DMS53 (cell line): ENCODE measurements at regions not wholly inside any gene's neighbourhood (a gene's known extent, or its start where the extent isn't known, plus 50 kb on each side); places are given as distances from the start of the nearest gene placed in this dataset.
A peak's percentile ranks its signal among the peaks of the same experiment; 100 is the strongest.

Source experiments
- DNase-seq: peaks from one replicate; lab custom pipeline; 2025; lab: John Stamatoyannopoulos, UW

DNA sequence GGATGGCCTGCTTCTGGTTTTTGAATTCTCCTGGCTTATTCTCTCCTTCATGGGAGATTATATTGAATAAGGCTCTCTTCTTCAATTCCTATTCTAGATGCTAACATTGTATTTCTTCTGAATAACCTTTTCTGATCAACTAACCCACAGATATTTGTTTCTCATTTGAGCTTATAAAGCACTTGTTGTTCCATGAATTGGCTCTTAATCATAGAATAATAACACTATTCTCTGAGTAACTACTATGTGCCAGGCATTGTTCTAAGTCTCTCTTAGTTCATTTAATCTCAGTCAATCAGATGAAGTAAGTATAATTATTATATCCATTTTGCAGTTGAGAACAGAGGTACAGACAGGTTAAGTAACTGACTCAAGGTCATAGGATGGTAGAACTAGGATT is 136.3 kb upstream of the MLIP start:
- no peak for DNase-seq

DNA sequence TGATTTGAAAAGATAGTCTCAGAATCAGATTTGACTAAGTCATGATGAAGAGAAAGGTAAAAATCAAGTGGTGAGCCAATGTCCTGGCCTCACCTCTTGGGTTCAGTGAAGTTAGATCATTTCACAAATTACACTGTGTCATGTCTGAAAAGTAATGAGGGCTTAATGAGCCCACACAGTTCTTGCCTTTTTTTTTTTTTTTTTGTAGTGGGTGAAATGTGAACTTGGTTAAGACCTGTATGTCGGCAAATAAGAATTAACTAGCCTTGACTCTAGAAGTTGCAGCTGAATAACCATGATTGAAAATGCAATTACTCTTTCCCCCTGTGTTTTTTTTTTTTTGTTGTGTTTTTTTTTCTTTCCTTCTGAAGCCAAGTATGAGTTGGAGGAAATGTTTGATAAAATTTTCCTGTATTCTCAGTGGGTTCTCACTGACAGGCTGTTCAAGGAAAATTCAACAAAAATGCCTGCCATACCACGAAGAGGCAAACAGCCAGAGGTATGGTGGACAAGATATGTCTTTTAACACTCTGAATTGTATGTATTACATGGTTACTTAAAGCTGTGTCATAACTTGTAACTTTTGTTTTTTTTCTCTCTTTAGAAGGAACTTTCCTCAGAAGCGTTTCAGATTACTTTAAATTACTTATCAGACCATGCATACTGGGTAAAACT is 135.2 kb upstream of the MLIP start:
- no peak for DNase-seq

GRCh38 chr6:53977551-53977950 is 133.7 kb upstream of the MLIP start:
- no peak for DNase-seq

- peak; percentile 66 for DNase-seq
Observed at GRCh38 chr6:53979468-53980067, 131.7 kb upstream of the MLIP start.

GRCh38 chr6:53982366-53983050 is 128.7 kb upstream of the MLIP start:
- no peak for DNase-seq

DNA sequence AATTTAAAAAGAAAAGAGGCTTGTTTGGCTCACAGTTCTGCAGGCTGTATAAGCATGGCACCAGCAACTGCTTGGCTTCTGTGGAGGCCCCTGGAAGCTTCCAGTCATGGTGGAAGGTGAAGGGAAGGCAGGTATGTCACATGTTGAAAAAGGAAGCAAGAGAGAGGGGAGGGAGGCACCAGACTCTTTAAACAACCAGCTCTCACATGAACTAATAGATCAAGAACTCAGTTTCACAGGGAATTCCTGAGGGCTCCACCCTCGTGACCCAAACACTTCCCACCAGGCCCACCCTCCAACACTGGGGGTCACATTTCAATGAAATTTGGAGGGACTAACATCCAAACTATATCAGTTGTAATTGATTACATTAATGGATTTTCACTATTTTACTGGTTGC is 127.9 kb upstream of the MLIP start:
- no peak for DNase-seq

DNA sequence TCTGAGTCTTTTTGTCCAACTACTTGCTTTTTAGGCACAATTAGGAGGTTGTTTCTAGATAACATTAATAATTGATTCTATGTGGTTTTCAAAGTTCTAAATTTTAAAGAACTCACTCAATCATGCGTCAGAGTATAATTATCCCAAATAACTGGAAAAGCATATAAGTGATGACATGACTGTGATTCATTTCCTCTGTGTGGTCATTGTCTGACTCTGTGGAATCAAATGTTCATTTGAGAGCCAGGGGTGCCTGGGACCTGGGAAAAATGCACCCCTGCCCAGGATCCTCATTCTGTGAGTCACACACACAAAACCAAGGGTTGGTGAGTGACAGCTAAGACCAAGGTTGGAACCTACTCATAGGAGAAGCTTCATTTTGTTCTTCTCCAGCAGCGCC is 127.1 kb upstream of the MLIP start:
- peak; percentile 27 for DNase-seq

GRCh38 chr6:53984581-53984980 is 126.7 kb upstream of the MLIP start:
- no peak for DNase-seq

- no peak for DNase-seq
Observed at GRCh38 chr6:53985366-53985765, 125.9 kb upstream of the MLIP start.

- peak; percentile 70 for DNase-seq
Observed at GRCh38 chr6:53986165-53986720, 125.0 kb upstream of the MLIP start.

- peak; percentile 13 for DNase-seq
Observed at GRCh38 chr6:53986721-53987521, 124.3 kb upstream of the MLIP start.

- no peak for DNase-seq
Observed at GRCh38 chr6:53987522-53987888, 123.7 kb upstream of the MLIP start.

DNA sequence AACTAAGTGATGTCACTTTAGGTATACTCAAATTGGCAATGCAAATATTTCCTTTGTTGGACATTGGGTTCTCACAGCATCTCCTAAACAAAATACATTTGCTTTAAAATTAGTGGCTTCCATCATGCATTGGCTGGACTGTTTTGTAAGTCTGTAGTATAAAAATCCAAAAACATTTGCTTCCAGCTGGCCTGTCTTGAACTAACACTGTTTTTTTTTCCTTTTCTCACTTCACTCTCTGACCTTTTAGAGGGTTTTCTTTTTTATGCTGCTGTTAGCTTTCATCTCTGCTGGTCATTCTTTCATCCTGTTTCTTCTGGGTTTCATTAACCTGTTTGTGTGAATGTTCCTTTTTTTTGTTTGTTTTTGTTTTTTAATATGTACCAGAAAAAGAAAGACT is 121.7 kb upstream of the MLIP start:
- no peak for DNase-seq

DNA sequence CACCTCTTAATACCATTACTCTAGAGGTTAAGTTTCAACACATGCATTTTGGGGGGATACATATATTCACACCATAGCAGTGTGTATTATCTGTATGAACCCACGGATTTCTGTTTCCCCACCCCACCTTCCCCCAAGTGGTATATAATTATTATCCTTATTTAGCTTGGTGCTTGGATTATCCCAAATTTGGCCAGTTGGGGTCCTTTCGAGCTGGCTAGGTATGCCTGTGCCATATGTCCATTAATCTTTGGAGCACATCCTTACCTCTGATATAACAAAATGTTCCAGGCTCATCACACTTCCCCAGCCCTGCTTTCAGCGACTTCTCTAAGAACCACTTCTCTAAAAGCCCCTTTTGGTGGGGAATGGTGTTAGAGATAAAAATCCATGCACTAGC is 118.7 kb upstream of the MLIP start:
- DNase-seq, result no peak

DNA sequence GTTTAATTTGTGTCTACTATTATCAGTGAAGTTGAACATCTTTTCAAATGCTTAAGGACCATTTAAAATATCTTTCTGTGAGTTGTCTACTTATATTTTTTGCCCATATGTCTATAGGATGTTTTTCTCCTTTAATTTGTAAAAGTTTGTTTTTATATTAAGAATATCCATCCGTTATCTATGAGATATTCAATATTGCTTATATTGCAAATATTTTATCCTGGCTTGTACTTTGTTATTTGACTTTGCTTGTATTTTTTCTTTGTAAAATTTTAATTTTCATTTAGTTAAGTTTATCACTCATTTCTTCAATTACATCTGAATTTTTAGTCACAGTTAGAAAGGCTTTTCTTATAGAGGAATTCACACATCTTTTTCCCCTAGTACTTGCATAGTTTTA is 117.0 kb upstream of the MLIP start:
- no peak for DNase-seq

GRCh38 chr6:53995935-53996334 is 115.3 kb upstream of the MLIP start:
- no peak for DNase-seq

DNA sequence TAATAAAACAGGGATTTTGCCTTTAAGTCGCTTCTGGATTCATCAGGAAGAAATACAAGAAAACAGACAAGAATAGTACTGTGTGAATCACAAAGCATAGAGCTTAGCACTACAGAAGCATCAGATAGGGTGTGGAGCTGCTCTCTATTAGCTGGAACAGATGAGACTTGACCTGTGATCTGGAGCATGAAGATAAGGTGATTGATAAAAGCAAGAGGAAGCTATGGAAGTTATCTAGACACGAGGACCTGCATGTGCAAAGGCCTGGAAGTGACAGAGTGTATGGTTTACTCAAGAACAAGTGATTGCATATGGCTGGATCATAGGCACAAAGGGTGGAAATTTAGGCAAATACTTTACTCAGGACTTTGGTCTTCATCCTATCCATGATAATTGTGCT is 112.9 kb upstream of the MLIP start:
- DNase-seq, result peak; percentile 6

- DNase-seq, result no peak
Observed at GRCh38 chr6:53999088-53999755, 112.0 kb upstream of the MLIP start.

DNA sequence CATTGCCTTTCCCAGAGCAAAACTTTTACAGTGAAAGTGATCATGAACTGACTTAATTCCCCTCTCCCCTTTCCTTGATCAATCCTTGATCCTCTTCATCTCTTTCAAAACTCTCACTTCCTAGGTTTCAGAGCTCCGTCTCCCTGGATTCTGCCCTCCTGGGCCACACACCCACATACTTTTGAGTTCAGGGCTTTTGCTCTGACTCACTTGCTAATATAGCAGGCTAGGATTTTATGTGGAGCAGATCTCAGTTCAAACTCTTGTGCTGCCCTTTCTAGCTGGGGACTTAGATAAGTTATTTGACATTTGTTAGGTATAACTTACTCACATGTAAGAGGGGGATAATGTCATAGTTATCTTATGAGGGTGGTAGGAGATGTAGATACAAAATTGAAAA is 109.1 kb upstream of the MLIP start:
- DNase-seq, result no peak

- no peak for DNase-seq
Observed at GRCh38 chr6:54003316-54003715, 107.9 kb upstream of the MLIP start.

DNA sequence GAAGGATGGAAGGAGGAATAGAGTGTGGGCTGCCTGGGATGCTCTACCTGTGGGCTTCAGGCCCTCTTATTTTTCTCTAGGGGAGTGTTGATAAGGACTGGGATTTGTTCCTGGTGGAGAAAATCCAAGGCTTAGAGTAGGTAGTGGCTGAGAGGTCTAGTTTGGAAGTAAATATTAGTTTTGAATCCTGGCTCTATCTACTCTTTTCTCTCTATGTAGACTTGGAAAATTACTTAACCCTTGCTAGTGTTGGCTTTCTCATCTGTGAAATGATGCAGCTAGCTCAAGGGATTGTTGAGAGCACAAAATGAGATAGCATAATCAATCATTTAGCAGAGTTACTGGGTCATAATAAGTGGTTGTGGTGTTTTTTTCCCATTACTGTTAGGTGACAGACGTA is 102.7 kb upstream of the MLIP start:
- no peak for DNase-seq
